HEK293 (cell line): ENCODE measurements at regions not wholly inside any gene's neighbourhood (a gene's known extent, or its start where the extent isn't known, plus 50 kb on each side); places are given as distances from the start of the nearest gene placed in this dataset.

Source experiments
- FEZF1 ChIP-seq: fragments of 450-650 bp; formaldehyde crosslinking; IDR thresholded peaks from 2 replicates; pipeline ENCODE4 v1.5.1; 2016; ENCODE audit warnings: missing biosample characterization, missing genetic modification characterization
- YY1 ChIP-seq: fragments of 450-650 bp; formaldehyde crosslinking; IDR thresholded peaks from 2 replicates; pipeline ENCODE4 v1.5.1; 2018; ENCODE audit warnings: missing biosample characterization, missing genetic modification characterization
- ZBTB1 ChIP-seq: fragments of 450-650 bp; formaldehyde crosslinking; IDR thresholded peaks from 2 replicates; pipeline ENCODE4 v1.5.1; 2016; ENCODE audit warnings: missing biosample characterization, missing genetic modification characterization
- TF ChIP-seq, protein P1 (sequence below): fragments of 450-650 bp; formaldehyde crosslinking; IDR thresholded peaks from 2 replicates; pipeline ENCODE4 v1.5.1; 2016; ENCODE audit warnings: missing biosample characterization, missing genetic modification characterization
- TF ChIP-seq, protein P2 (sequence below): fragments of 450-650 bp; formaldehyde crosslinking; optimal IDR thresholded peaks from 2 replicates; pipeline ENCODE3; 2016; ENCODE audit warnings: missing biosample characterization, mild to moderate bottlenecking, missing genetic modification characterization

DNA sequence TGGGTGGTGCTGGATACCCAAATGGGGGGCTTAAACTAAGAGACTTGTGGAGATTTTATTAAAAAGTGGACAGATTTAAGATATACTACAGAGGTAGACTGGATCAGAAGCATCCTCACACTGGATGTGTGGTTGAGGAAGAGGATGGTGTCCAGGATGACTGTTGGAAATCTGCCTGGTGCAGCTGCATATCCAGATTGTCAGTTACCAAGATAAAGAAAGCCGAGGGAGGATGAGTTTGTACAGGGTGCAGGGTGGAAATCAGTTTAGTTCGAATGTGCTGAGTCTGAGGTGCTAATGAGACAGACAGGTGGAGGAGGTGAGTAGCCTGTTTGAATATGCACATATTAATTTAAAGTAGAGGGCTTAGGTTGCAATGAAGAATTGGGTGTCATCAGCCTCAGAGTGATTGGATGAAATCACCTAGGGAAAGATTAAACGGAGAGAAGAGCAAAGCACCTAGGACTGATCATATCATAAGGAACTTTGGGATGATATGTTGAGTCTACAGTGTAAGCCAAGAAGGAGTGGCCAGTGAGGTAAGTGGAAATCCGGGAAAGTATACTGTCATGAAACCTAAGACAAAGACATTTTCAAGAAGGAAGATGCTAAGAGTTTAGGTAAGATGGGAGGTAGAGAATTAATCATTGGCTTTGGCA lies 74.1 kb upstream of the GOLGA8B start:
- TF ChIP-seq YY1 (tag by site-specific recombination) (no peak), ZBTB1 (no peak), FEZF1 (tag by site-specific recombination) (no peak)
- TF ChIP-seq, protein P1, sequence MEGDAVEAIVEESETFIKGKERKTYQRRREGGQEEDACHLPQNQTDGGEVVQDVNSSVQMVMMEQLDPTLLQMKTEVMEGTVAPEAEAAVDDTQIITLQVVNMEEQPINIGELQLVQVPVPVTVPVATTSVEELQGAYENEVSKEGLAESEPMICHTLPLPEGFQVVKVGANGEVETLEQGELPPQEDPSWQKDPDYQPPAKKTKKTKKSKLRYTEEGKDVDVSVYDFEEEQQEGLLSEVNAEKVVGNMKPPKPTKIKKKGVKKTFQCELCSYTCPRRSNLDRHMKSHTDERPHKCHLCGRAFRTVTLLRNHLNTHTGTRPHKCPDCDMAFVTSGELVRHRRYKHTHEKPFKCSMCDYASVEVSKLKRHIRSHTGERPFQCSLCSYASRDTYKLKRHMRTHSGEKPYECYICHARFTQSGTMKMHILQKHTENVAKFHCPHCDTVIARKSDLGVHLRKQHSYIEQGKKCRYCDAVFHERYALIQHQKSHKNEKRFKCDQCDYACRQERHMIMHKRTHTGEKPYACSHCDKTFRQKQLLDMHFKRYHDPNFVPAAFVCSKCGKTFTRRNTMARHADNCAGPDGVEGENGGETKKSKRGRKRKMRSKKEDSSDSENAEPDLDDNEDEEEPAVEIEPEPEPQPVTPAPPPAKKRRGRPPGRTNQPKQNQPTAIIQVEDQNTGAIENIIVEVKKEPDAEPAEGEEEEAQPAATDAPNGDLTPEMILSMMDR (tag by site-specific recombination), result no peak
- TF ChIP-seq, protein P2, sequence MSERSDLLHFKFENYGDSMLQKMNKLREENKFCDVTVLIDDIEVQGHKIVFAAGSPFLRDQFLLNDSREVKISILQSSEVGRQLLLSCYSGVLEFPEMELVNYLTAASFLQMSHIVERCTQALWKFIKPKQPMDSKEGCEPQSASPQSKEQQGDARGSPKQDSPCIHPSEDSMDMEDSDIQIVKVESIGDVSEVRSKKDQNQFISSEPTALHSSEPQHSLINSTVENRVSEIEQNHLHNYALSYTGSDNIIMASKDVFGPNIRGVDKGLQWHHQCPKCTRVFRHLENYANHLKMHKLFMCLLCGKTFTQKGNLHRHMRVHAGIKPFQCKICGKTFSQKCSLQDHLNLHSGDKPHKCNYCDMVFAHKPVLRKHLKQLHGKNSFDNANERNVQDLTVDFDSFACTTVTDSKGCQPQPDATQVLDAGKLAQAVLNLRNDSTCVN (tag by site-specific recombination), result no peak
